Uterus (tissue), 2 donors: ENCODE measurements at regions not wholly inside any gene's neighbourhood (a gene's known extent, or its start where the extent isn't known, plus 50 kb on each side); places are given as distances from the start of the nearest gene placed in this dataset.

Source experiments
- CTCF ChIP-seq, 4 experiments: fragments of 200-600 bp in 2 of 4; fragments of 450-650 bp in 2 of 4; sonication (generic) in 2 of 4; IDR thresholded peaks; one replicate each; pipeline ENCODE4 v1.5.1; 2016 to 2019; ENCODE audit warnings: antibody characterized with exemption in 4 of 4, mild to moderate bottlenecking in 2 of 4, moderate library complexity in 1 of 4
- POLR2A ChIP-seq, 2 donors: fragments of 450-650 bp; IDR thresholded peaks; one replicate each; pipeline ENCODE4 v1.6.1; 2016; ENCODE audit warnings: antibody characterized with exemption in 2 of 2, mild to moderate bottlenecking in 1 of 2, moderate library complexity in 1 of 2

- TF ChIP-seq CTCF (IDR thresholded peaks at IDR 0.05) (no peak), POLR2A (IDR thresholded peaks at IDR 0.05) (no peak)
Measured at GRCh38 chrX:9318213-9318612, 146.6 kb upstream of the TBL1X start.
